GM21825 (cell line): ENCODE measurements at regions not wholly inside any gene's neighbourhood (a gene's known extent, or its start where the extent isn't known, plus 50 kb on each side); places are given as distances from the start of the nearest gene placed in this dataset.
"Not testable (repeated sequence)": the region's sequence is repeated elsewhere in the genome, so short reads cannot be mapped to it uniquely, and the experiment has no call there.

ENCODE experiments used
- ATAC-seq: cut with Tn5 transposase; IDR thresholded peaks from one replicate; pipeline ENCODE4 v1.9.1; 2021; ENCODE audit warnings: mild to moderate bottlenecking, moderate library complexity; ENCODE audit not compliant: unreplicated experiment

GRCh38 chr17:72463287-72464102, 342.7 kb downstream of the SOX9 start:
- ATAC-seq = peak; percentile 36

- ATAC-seq = not testable (repeated sequence)
These were observed 343.4 kb downstream of the SOX9 start for GRCh38 chr17:72464221-72464620.

GRCh38 chr17:72465191-72466024, 344.6 kb downstream of the SOX9 start:
- ATAC-seq = no peak

GRCh38 chr17:72466199-72466598, 345.4 kb downstream of the SOX9 start:
- ATAC-seq = peak; percentile 58

- ATAC-seq = no peak
These were observed 345.8 kb downstream of the SOX9 start for GRCh38 chr17:72466606-72467005.

- ATAC-seq = no peak
These were observed 347.2 kb downstream of the SOX9 start for GRCh38 chr17:72467841-72468653.

GRCh38 chr17:72468841-72469240, 348.0 kb downstream of the SOX9 start:
- ATAC-seq = no peak

GRCh38 chr17:72470121-72470705, 349.4 kb downstream of the SOX9 start:
- ATAC-seq = no peak

GRCh38 chr17:72470734-72471133, 349.9 kb downstream of the SOX9 start:
- ATAC-seq = no peak

GRCh38 chr17:72471296-72471695, 350.5 kb downstream of the SOX9 start:
- ATAC-seq = no peak

- no peak for ATAC-seq
These were observed 351.3 kb downstream of the SOX9 start for GRCh38 chr17:72472106-72472505.

GRCh38 chr17:72472853-72473390, 352.1 kb downstream of the SOX9 start:
- ATAC-seq = not testable (repeated sequence)

GRCh38 chr17:72474243-72474642, 353.4 kb downstream of the SOX9 start:
- ATAC-seq = no peak

GRCh38 chr17:72474719-72475477, 354.1 kb downstream of the SOX9 start:
- ATAC-seq = no peak

GRCh38 chr17:72476134-72476533, 355.3 kb downstream of the SOX9 start:
- ATAC-seq = no peak

GRCh38 chr17:72476575-72476986, 355.8 kb downstream of the SOX9 start:
- no peak for ATAC-seq

GRCh38 chr17:72477491-72477890, 356.7 kb downstream of the SOX9 start:
- no peak for ATAC-seq

- ATAC-seq = no peak
These were observed 358.3 kb downstream of the SOX9 start for GRCh38 chr17:72479113-72479512.

GRCh38 chr17:72481572-72481971, 360.8 kb downstream of the SOX9 start:
- no peak for ATAC-seq

- no peak for ATAC-seq
These were observed 364.8 kb downstream of the SOX9 start for GRCh38 chr17:72485596-72485995.
